ENCODE measurements at regions not wholly inside any gene's neighbourhood (a gene's known extent, or its start where the extent isn't known, plus 50 kb on each side); places are given as distances from the start of the nearest gene placed in this dataset.

DNA sequence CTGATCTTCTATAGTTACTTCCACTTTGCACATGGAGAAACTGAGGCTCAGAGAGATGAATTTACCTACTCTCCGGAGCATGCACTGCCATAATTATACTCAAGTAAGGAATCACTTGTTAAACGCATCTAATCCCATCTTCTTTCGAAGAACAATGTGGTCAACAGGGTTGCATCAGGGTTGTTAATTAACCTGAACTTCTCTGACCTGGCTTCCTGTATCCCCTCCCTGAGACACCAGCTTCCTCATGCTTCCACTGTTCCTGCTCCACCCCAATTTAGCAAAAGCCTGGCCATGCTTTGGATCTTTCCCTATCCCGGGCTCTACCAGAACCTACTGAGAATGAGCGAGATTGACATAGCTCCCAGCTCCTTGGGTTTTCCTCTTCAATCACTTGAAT, 136.7 kb downstream of the SMIM20 start:
- H3K9me3 ChIP-seq (ENCODE audit: low read length): no peaks in the 10 kb centered on the region
- no peak overlapping the region for H3K4me2 ChIP-seq (ENCODE audit: low read length)
- no peaks in the 10 kb centered on the region for H4K20me1 ChIP-seq (ENCODE audit: insufficient read depth, low read length)
- H3K4me1 ChIP-seq (ENCODE audit: insufficient read depth, low read length, severe bottlenecking): no peaks in the 10 kb centered on the region
- no peaks in the 10 kb centered on the region for H3K9me2 ChIP-seq (ENCODE audit: low read depth, low read length)
- no peak overlapping the region for H2AFZ ChIP-seq (ENCODE audit: low read length)
- no peak overlapping the region for H3K9ac ChIP-seq (ENCODE audit: low read length)
- H3K36me3 ChIP-seq (ENCODE audit: insufficient read depth, low read length): no peaks in the 10 kb centered on the region
- no peak overlapping the region for H3K4me3 ChIP-seq (ENCODE audit: low read depth, low read length, poor library complexity, severe bottlenecking)
- no peaks in the 10 kb centered on the region for H3K27me3 ChIP-seq (ENCODE audit: insufficient read depth, low read length)
- no peaks in the 10 kb centered on the region for H3F3A ChIP-seq (ENCODE audit: insufficient read depth, low read length)
- no peaks in the 10 kb centered on the region for H3K79me2 ChIP-seq (ENCODE audit: insufficient read depth, low read length)
- no peak overlapping the region for H3K27ac ChIP-seq (ENCODE audit: low read depth, low read length, poor library complexity, severe bottlenecking)
- TF ChIP-seq, protein P1, sequence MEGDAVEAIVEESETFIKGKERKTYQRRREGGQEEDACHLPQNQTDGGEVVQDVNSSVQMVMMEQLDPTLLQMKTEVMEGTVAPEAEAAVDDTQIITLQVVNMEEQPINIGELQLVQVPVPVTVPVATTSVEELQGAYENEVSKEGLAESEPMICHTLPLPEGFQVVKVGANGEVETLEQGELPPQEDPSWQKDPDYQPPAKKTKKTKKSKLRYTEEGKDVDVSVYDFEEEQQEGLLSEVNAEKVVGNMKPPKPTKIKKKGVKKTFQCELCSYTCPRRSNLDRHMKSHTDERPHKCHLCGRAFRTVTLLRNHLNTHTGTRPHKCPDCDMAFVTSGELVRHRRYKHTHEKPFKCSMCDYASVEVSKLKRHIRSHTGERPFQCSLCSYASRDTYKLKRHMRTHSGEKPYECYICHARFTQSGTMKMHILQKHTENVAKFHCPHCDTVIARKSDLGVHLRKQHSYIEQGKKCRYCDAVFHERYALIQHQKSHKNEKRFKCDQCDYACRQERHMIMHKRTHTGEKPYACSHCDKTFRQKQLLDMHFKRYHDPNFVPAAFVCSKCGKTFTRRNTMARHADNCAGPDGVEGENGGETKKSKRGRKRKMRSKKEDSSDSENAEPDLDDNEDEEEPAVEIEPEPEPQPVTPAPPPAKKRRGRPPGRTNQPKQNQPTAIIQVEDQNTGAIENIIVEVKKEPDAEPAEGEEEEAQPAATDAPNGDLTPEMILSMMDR (IDR thresholded peaks at IDR 0.05; ENCODE audit: low read length): no peak
- no peak for TF ChIP-seq EZH2 (IDR thresholded peaks at IDR 0.05; ENCODE audit: borderline replicate concordance, low read length)

DNA sequence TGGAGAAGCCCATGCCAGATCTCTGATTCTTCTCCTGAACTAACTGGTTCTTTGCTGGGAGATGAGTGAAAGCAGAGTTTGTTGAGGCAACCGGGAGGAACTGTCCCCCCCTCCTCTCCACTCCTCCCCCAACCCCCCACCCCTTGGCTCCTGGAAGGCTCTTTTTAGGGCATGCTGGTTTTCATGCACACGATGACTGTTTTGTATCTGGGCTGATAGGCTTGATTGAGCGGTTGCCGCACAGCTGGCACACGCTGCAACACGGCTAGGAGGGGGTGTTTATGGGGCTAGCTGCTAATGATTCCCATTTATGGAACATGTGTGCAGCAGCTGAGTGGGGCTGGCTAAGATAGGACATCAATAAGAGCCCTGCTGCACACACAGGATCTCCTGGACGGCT, 137.2 kb downstream of the SMIM20 start:
- H2AFZ ChIP-seq (ENCODE audit: low read length): no peak overlapping the region
- no peaks in the 10 kb centered on the region for H4K20me1 ChIP-seq (ENCODE audit: insufficient read depth, low read length)
- H3K27ac ChIP-seq (ENCODE audit: low read depth, low read length, poor library complexity, severe bottlenecking): no peak overlapping the region
- H3K9me2 ChIP-seq (ENCODE audit: low read depth, low read length): no peaks in the 10 kb centered on the region
- H3K79me2 ChIP-seq (ENCODE audit: insufficient read depth, low read length): no peaks in the 10 kb centered on the region
- no peak overlapping the region for H3K9ac ChIP-seq (ENCODE audit: low read length)
- no peaks in the 10 kb centered on the region for H3F3A ChIP-seq (ENCODE audit: insufficient read depth, low read length)
- H3K4me1 ChIP-seq (ENCODE audit: insufficient read depth, low read length, severe bottlenecking): no peaks in the 10 kb centered on the region
- H3K9me3 ChIP-seq (ENCODE audit: low read length): no peaks in the 10 kb centered on the region
- H3K36me3 ChIP-seq (ENCODE audit: insufficient read depth, low read length): no peaks in the 10 kb centered on the region
- H3K4me2 ChIP-seq (ENCODE audit: low read length): no peak overlapping the region
- no peaks in the 10 kb centered on the region for H3K27me3 ChIP-seq (ENCODE audit: insufficient read depth, low read length)
- TF ChIP-seq, protein P1 (IDR thresholded peaks at IDR 0.05; ENCODE audit: low read length): no peak
- no peak for TF ChIP-seq EZH2 (IDR thresholded peaks at IDR 0.05; ENCODE audit: borderline replicate concordance, low read length)
- H3K4me3 ChIP-seq (ENCODE audit: low read depth, low read length, poor library complexity, severe bottlenecking): no peak overlapping the region

DNA sequence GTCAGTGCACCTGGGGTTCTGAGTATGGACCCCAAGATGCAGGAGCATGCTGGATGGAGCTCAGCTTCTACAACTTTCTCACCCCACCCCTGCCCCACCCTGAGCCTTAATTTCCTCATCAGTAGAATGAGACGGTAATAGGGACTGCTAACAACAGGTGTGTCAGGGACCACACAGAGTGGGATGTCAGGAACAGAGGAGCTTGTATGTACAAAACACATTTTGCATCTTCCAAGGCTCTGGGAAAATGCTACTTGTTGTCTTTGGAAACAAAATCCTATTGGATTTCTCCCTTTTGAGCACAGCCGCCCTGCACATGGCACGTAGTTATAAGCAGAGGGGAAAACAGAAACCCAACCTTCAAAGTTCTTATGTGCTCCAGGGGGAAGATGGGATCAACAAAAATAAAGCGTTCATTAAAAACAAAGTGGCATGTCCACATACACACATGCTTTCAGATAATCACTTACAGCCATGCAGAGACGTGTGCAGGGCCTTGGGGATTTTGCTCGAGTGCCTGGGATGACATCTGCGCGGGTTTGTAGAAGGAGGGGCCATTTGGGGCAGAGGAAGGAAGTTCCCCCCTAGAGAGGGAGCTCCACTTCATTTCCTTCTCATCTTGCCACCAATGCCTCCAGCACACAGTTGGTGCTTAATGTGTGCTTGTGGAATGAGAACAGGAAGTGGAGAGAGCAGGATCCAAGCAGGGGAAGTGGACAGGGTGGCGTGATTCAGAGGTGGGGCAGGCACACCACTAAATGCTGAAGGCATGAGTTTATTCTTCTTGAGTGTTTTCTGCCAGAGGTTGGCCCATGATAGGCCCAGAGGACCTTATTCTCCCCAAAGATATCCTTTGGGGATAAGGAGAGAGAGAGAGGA, 138.9 kb downstream of the SMIM20 start:
- H3K4me1 ChIP-seq (ENCODE audit: insufficient read depth, low read length, severe bottlenecking): no peaks in the 10 kb centered on the region
- TF ChIP-seq, protein P1 (IDR thresholded peaks at IDR 0.05; ENCODE audit: low read length): no peak
- TF ChIP-seq EZH2 (IDR thresholded peaks at IDR 0.05; ENCODE audit: borderline replicate concordance, low read length): no peak

More for the DNA sequence above, 138.9 kb downstream of the SMIM20 start:
- Histone ChIP-seq H2AFZ (ENCODE audit: low read length) (no peak overlapping the region), H3K79me2 (ENCODE audit: insufficient read depth, low read length) (no peaks in the 10 kb centered on the region), H3K9me3 (ENCODE audit: low read length) (no peaks in the 10 kb centered on the region), H3K27me3 (ENCODE audit: insufficient read depth, low read length) (no peaks in the 10 kb centered on the region), H3K4me3 (ENCODE audit: low read depth, low read length, poor library complexity, severe bottlenecking) (no peak overlapping the region), H3K9me2 (ENCODE audit: low read depth, low read length) (no peaks in the 10 kb centered on the region), H3K9ac (ENCODE audit: low read length) (no peak overlapping the region), H3K27ac (ENCODE audit: low read depth, low read length, poor library complexity, severe bottlenecking) (no peak overlapping the region), H3K4me2 (ENCODE audit: low read length) (no peak overlapping the region), H4K20me1 (ENCODE audit: insufficient read depth, low read length) (no peaks in the 10 kb centered on the region), H3K36me3 (ENCODE audit: insufficient read depth, low read length) (no peaks in the 10 kb centered on the region), H3F3A (ENCODE audit: insufficient read depth, low read length) (no peaks in the 10 kb centered on the region)

Measured in OCI-LY1 (cell line).